GM23338 (cell line): ENCODE measurements at regions not wholly inside any gene's neighbourhood (a gene's known extent, or its start where the extent isn't known, plus 50 kb on each side); places are given as distances from the start of the nearest gene placed in this dataset.
"Not testable (repeated sequence)": the region's sequence is repeated elsewhere in the genome, so short reads cannot be mapped to it uniquely, and the experiment has no call there.

Experiments used
- CREB1 ChIP-seq: fragments of 250-450 bp; sonication (Bioruptor Pico); IDR thresholded peaks from 2 replicates; pipeline ENCODE4 v1.5.0; 2020; ENCODE audit warnings: low read depth, mild to moderate bottlenecking, moderate library complexity
- CTCF ChIP-seq, 2 experiments: fragments of 200-600 bp in 1 of 2; sonication (generic) in 1 of 2; conservative IDR thresholded peaks; 2 replicates each; pipeline versions ENCODE4 v1.5.1 to v1.6.1; 2016 to 2017; ENCODE audit warnings: antibody characterized with exemption in 2 of 2, low read depth in 2 of 2, mild to moderate bottlenecking in 2 of 2, moderate library complexity in 1 of 2
- EZH2 ChIP-seq: fragments of 200-600 bp; sonication (generic); IDR thresholded peaks from one replicate; pipeline ENCODE4 v1.8.0; 2017; ENCODE audit warnings: antibody characterized with exemption, mild to moderate bottlenecking, low read depth; ENCODE audit not compliant: unreplicated experiment
- EZH2phosphoT487 ChIP-seq: fragments of 200-600 bp; sonication (generic); IDR thresholded peaks from one replicate; pipeline ENCODE4 v1.8.1; 2018; ENCODE audit warnings: antibody characterized with exemption; ENCODE audit not compliant: unreplicated experiment
- POLR2AphosphoS5 ChIP-seq: IDR thresholded peaks from 2 replicates; pipeline ENCODE4 v1.6.1; 2016; ENCODE audit warnings: antibody characterized with exemption, low read depth
- STAT1 ChIP-seq: IDR thresholded peaks from one replicate; pipeline ENCODE4 v1.6.1; 2016; ENCODE audit warnings: antibody characterized with exemption; ENCODE audit not compliant: unreplicated experiment
- ZNF331 ChIP-seq: fragments of 250-450 bp; sonication (Bioruptor Pico); IDR thresholded peaks from 2 replicates; pipeline ENCODE4 v1.5.0; 2020; ENCODE audit warnings: low read depth, mild to moderate bottlenecking, moderate library complexity
- TF ChIP-seq, protein P1 (sequence below): IDR thresholded peaks from one replicate; pipeline ENCODE4 v1.6.1; 2018; ENCODE audit warnings: antibody characterized with exemption; ENCODE audit not compliant: unreplicated experiment
- TF ChIP-seq, protein P2 (sequence below): IDR thresholded peaks from 2 replicates; pipeline ENCODE4 v1.6.1; 2016; ENCODE audit warnings: antibody characterized with exemption

GRCh38 chr9:67111733-67112132 is 119.4 kb upstream of the SPATA31A3 start:
- TF ChIP-seq CTCF (conservative IDR thresholded peaks at IDR 0.05; ENCODE audit: low read depth in 2 of 2); POLR2AphosphoS5; EZH2; CREB1 (CRISPR knock-in tag); EZH2phosphoT487; STAT1; ZNF331: not testable (repeated sequence)
- TF ChIP-seq, protein P1, sequence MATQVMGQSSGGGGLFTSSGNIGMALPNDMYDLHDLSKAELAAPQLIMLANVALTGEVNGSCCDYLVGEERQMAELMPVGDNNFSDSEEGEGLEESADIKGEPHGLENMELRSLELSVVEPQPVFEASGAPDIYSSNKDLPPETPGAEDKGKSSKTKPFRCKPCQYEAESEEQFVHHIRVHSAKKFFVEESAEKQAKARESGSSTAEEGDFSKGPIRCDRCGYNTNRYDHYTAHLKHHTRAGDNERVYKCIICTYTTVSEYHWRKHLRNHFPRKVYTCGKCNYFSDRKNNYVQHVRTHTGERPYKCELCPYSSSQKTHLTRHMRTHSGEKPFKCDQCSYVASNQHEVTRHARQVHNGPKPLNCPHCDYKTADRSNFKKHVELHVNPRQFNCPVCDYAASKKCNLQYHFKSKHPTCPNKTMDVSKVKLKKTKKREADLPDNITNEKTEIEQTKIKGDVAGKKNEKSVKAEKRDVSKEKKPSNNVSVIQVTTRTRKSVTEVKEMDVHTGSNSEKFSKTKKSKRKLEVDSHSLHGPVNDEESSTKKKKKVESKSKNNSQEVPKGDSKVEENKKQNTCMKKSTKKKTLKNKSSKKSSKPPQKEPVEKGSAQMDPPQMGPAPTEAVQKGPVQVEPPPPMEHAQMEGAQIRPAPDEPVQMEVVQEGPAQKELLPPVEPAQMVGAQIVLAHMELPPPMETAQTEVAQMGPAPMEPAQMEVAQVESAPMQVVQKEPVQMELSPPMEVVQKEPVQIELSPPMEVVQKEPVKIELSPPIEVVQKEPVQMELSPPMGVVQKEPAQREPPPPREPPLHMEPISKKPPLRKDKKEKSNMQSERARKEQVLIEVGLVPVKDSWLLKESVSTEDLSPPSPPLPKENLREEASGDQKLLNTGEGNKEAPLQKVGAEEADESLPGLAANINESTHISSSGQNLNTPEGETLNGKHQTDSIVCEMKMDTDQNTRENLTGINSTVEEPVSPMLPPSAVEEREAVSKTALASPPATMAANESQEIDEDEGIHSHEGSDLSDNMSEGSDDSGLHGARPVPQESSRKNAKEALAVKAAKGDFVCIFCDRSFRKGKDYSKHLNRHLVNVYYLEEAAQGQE, result not testable (repeated sequence)
- TF ChIP-seq, protein P2, sequence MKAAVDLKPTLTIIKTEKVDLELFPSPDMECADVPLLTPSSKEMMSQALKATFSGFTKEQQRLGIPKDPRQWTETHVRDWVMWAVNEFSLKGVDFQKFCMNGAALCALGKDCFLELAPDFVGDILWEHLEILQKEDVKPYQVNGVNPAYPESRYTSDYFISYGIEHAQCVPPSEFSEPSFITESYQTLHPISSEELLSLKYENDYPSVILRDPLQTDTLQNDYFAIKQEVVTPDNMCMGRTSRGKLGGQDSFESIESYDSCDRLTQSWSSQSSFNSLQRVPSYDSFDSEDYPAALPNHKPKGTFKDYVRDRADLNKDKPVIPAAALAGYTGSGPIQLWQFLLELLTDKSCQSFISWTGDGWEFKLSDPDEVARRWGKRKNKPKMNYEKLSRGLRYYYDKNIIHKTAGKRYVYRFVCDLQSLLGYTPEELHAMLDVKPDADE, result not testable (repeated sequence)
